ENCODE measurements at regions not wholly inside any gene's neighbourhood (a gene's known extent, or its start where the extent isn't known, plus 50 kb on each side); places are given as distances from the start of the nearest gene placed in this dataset.

- H3K4me1 ChIP-seq (ENCODE audit: control insufficient read depth, insufficient read depth, low read length), result peaks cover 5% of the 10 kb centered on the region
- H3K27me3 ChIP-seq (ENCODE audit: control insufficient read depth, insufficient read depth, low read length, poor library complexity, severe bottlenecking), result no peaks in the 10 kb centered on the region
- 83 to 92% methylated on average over 10 to 11 of the region's 11 CpGs for WGBS, 2 experiments
- no peaks in the 10 kb centered on the region for H3K36me3 ChIP-seq (ENCODE audit: control insufficient read depth, insufficient read depth, low read length)
- no peaks in the 10 kb centered on the region for H3K9me3 ChIP-seq (ENCODE audit: control insufficient read depth, low read length)
- H3K4me3 ChIP-seq (ENCODE audit: insufficient read depth, low read depth, low read length), result no peak overlapping the region
- H3K27ac ChIP-seq (ENCODE audit: insufficient read depth, low read depth, low read length, poor library complexity, severe bottlenecking), result no peak overlapping the region
Observed at GRCh38 chr15:58285212-58285920, 146.4 kb upstream of the LIPC start.

GRCh38 chr15:58285921-58286278 is 145.9 kb upstream of the LIPC start:
- peaks cover 5% of the 10 kb centered on the region for H3K4me1 ChIP-seq (ENCODE audit: control insufficient read depth, insufficient read depth, low read length)
- no peaks in the 10 kb centered on the region for H3K27me3 ChIP-seq (ENCODE audit: control insufficient read depth, insufficient read depth, low read length, poor library complexity, severe bottlenecking)
- 85 to 92% methylated on average over 2 of the region's 2 CpGs for WGBS, 2 experiments
- H3K27ac ChIP-seq (ENCODE audit: insufficient read depth, low read depth, low read length, poor library complexity, severe bottlenecking), result no peak overlapping the region
- H3K4me3 ChIP-seq (ENCODE audit: insufficient read depth, low read depth, low read length), result no peak overlapping the region
- H3K36me3 ChIP-seq (ENCODE audit: control insufficient read depth, insufficient read depth, low read length), result no peaks in the 10 kb centered on the region
- H3K9me3 ChIP-seq (ENCODE audit: control insufficient read depth, low read length), result no peaks in the 10 kb centered on the region

- Histone ChIP-seq H3K4me3 (ENCODE audit: insufficient read depth, low read depth, low read length) (no peak overlapping the region), H3K27me3 (ENCODE audit: control insufficient read depth, insufficient read depth, low read length, poor library complexity, severe bottlenecking) (no peaks in the 10 kb centered on the region), H3K36me3 (ENCODE audit: control insufficient read depth, insufficient read depth, low read length) (no peaks in the 10 kb centered on the region), H3K27ac (ENCODE audit: insufficient read depth, low read depth, low read length, poor library complexity, severe bottlenecking) (no peak overlapping the region), H3K9me3 (ENCODE audit: control insufficient read depth, low read length) (no peaks in the 10 kb centered on the region), H3K4me1 (ENCODE audit: control insufficient read depth, insufficient read depth, low read length) (peaks cover 5% of the 10 kb centered on the region)
- whole genome bisulfite sequencing, 2 experiments, result 94 to 98% methylated on average over 4 of the region's 4 CpGs
Observed at GRCh38 chr15:58286523-58286922, 145.3 kb upstream of the LIPC start.

- H3K27me3 ChIP-seq (ENCODE audit: control insufficient read depth, insufficient read depth, low read length, poor library complexity, severe bottlenecking), result no peaks in the 10 kb centered on the region
- no peak overlapping the region for H3K4me3 ChIP-seq (ENCODE audit: insufficient read depth, low read depth, low read length)
- H3K4me1 ChIP-seq (ENCODE audit: control insufficient read depth, insufficient read depth, low read length), result no peaks in the 10 kb centered on the region
- WGBS, 2 experiments, result 91 to 98% methylated on average over 2 of the region's 2 CpGs
- no peaks in the 10 kb centered on the region for H3K36me3 ChIP-seq (ENCODE audit: control insufficient read depth, insufficient read depth, low read length)
- no peak overlapping the region for H3K27ac ChIP-seq (ENCODE audit: insufficient read depth, low read depth, low read length, poor library complexity, severe bottlenecking)
- no peaks in the 10 kb centered on the region for H3K9me3 ChIP-seq (ENCODE audit: control insufficient read depth, low read length)
Observed at GRCh38 chr15:58287891-58288290, 143.9 kb upstream of the LIPC start.

- Histone ChIP-seq H3K27ac (ENCODE audit: insufficient read depth, low read depth, low read length, poor library complexity, severe bottlenecking) (no peak overlapping the region), H3K4me1 (ENCODE audit: control insufficient read depth, insufficient read depth, low read length) (no peaks in the 10 kb centered on the region), H3K4me3 (ENCODE audit: insufficient read depth, low read depth, low read length) (no peak overlapping the region), H3K36me3 (ENCODE audit: control insufficient read depth, insufficient read depth, low read length) (no peaks in the 10 kb centered on the region), H3K9me3 (ENCODE audit: control insufficient read depth, low read length) (no peaks in the 10 kb centered on the region), H3K27me3 (ENCODE audit: control insufficient read depth, insufficient read depth, low read length, poor library complexity, severe bottlenecking) (no peaks in the 10 kb centered on the region)
- 96 to 100% methylated on average over 2 of the region's 3 CpGs for WGBS, 2 experiments
Observed at GRCh38 chr15:58288592-58288991, 143.2 kb upstream of the LIPC start.

- Histone ChIP-seq H3K4me1 (ENCODE audit: control insufficient read depth, insufficient read depth, low read length) (no peaks in the 10 kb centered on the region), H3K4me3 (ENCODE audit: insufficient read depth, low read depth, low read length) (no peak overlapping the region), H3K27ac (ENCODE audit: insufficient read depth, low read depth, low read length, poor library complexity, severe bottlenecking) (no peak overlapping the region), H3K9me3 (ENCODE audit: control insufficient read depth, low read length) (no peaks in the 10 kb centered on the region), H3K27me3 (ENCODE audit: control insufficient read depth, insufficient read depth, low read length, poor library complexity, severe bottlenecking) (no peaks in the 10 kb centered on the region), H3K36me3 (ENCODE audit: control insufficient read depth, insufficient read depth, low read length) (no peaks in the 10 kb centered on the region)
Observed at GRCh38 chr15:58291848-58292247, 139.9 kb upstream of the LIPC start.

GRCh38 chr15:58292751-58293175 is 139.0 kb upstream of the LIPC start:
- no peaks in the 10 kb centered on the region for H3K4me1 ChIP-seq (ENCODE audit: control insufficient read depth, insufficient read depth, low read length)
- H3K36me3 ChIP-seq (ENCODE audit: control insufficient read depth, insufficient read depth, low read length), result no peaks in the 10 kb centered on the region
- 95 to 97% methylated on average over 3 of the region's 3 CpGs for WGBS, 2 experiments
- H3K27me3 ChIP-seq (ENCODE audit: control insufficient read depth, insufficient read depth, low read length, poor library complexity, severe bottlenecking), result no peaks in the 10 kb centered on the region
- H3K9me3 ChIP-seq (ENCODE audit: control insufficient read depth, low read length), result no peaks in the 10 kb centered on the region
- no peak overlapping the region for H3K4me3 ChIP-seq (ENCODE audit: insufficient read depth, low read depth, low read length)
- no peak overlapping the region for H3K27ac ChIP-seq (ENCODE audit: insufficient read depth, low read depth, low read length, poor library complexity, severe bottlenecking)

GRCh38 chr15:58293622-58294550 is 137.9 kb upstream of the LIPC start:
- H3K27me3 ChIP-seq (ENCODE audit: control insufficient read depth, insufficient read depth, low read length, poor library complexity, severe bottlenecking), result no peaks in the 10 kb centered on the region
- no peak overlapping the region for H3K4me3 ChIP-seq (ENCODE audit: insufficient read depth, low read depth, low read length)
- H3K9me3 ChIP-seq (ENCODE audit: control insufficient read depth, low read length), result no peaks in the 10 kb centered on the region
- H3K36me3 ChIP-seq (ENCODE audit: control insufficient read depth, insufficient read depth, low read length), result no peaks in the 10 kb centered on the region
- 78 to 85% methylated on average over 7 to 8 of the region's 8 CpGs for WGBS, 2 experiments
- H3K27ac ChIP-seq (ENCODE audit: insufficient read depth, low read depth, low read length, poor library complexity, severe bottlenecking), result no peak overlapping the region
- no peaks in the 10 kb centered on the region for H3K4me1 ChIP-seq (ENCODE audit: control insufficient read depth, insufficient read depth, low read length)

- no peak overlapping the region for H3K27ac ChIP-seq (ENCODE audit: insufficient read depth, low read depth, low read length, poor library complexity, severe bottlenecking)
- H3K27me3 ChIP-seq (ENCODE audit: control insufficient read depth, insufficient read depth, low read length, poor library complexity, severe bottlenecking), result no peaks in the 10 kb centered on the region
- H3K4me3 ChIP-seq (ENCODE audit: insufficient read depth, low read depth, low read length), result no peak overlapping the region
- 68 to 69% methylated on average over 1 to 2 of the region's 2 CpGs for WGBS, 2 experiments
- no peaks in the 10 kb centered on the region for H3K36me3 ChIP-seq (ENCODE audit: control insufficient read depth, insufficient read depth, low read length)
- no peaks in the 10 kb centered on the region for H3K4me1 ChIP-seq (ENCODE audit: control insufficient read depth, insufficient read depth, low read length)
- no peaks in the 10 kb centered on the region for H3K9me3 ChIP-seq (ENCODE audit: control insufficient read depth, low read length)
Observed at GRCh38 chr15:58294681-58295254, 137.0 kb upstream of the LIPC start.

- 70 to 81% methylated on average over 6 to 7 of the region's 7 CpGs for WGBS, 2 experiments
Observed at GRCh38 chr15:58295637-58296215, 136.1 kb upstream of the LIPC start.

More at GRCh38 chr15:58295637-58296215, 136.1 kb upstream of the LIPC start:
- Histone ChIP-seq H3K9me3 (ENCODE audit: control insufficient read depth, low read length) (no peaks in the 10 kb centered on the region), H3K4me1 (ENCODE audit: control insufficient read depth, insufficient read depth, low read length) (no peaks in the 10 kb centered on the region), H3K27ac (ENCODE audit: insufficient read depth, low read depth, low read length, poor library complexity, severe bottlenecking) (no peak overlapping the region), H3K27me3 (ENCODE audit: control insufficient read depth, insufficient read depth, low read length, poor library complexity, severe bottlenecking) (no peaks in the 10 kb centered on the region), H3K4me3 (ENCODE audit: insufficient read depth, low read depth, low read length) (no peak overlapping the region), H3K36me3 (ENCODE audit: control insufficient read depth, insufficient read depth, low read length) (no peaks in the 10 kb centered on the region)

Data from ectodermal cell (in vitro differentiated cells).